HepG2 (cell line): ENCODE measurements at regions not wholly inside any gene's neighbourhood (a gene's known extent, or its start where the extent isn't known, plus 50 kb on each side); places are given as distances from the start of the nearest gene placed in this dataset.

Source experiments
- ATAC-seq: fragments of 200-7000 bp; cut with Tn5 transposase; 3 replicates; pipeline ENCODE4 v1.9.1; 2020; ENCODE audit warnings: mild to moderate bottlenecking, moderate library complexity
- BruUV-seq: library from RNA; stranded (reverse); fragments of 400-500 nt; replicated peaks from 2 replicates; lab custom pipeline; 2021; lab: Mats Ljungman, UMichigan
- CTCF ChIA-PET: fragments of 300-600 bp; formaldehyde crosslinking; extraction: SDS; loops from one replicate; lab custom pipeline; 2021; ENCODE audit warnings: low total read pairs, inconsistent platforms, low intra/inter-chr PET ratio; lab: Yijun Ruan, JAX
- POLR2A ChIA-PET: fragments of 350-600 bp; sonication (Branson Sonifier 250); formaldehyde crosslinking; loops from one replicate; lab custom pipeline; 2020; ENCODE audit warnings: antibody characterized with exemption, inconsistent platforms; lab: Yijun Ruan, JAX
- DNase-seq: peaks from one replicate; pipeline ENCODE4 v3.0.0-alpha.2; 2015; ENCODE audit warnings: low spot score
- FAIRE-seq: peaks from 3 replicates; lab custom pipeline; 2011; peaks lifted over from hg19 to GRCh38; lab: Jason Lieb, UNC
- H2AFZ ChIP-seq: one replicate; pipeline ENCODE4 v1.6.1; 2011; ENCODE audit warnings: low read length, inconsistent platforms
- H3K27ac ChIP-seq: fragments of 300-600 bp; 3 replicates; pipeline ENCODE4 v1.8.0; 2011; ENCODE audit warnings: mixed run types, mild to moderate bottlenecking, mixed read lengths, low read length, inconsistent platforms; ENCODE audit not compliant: insufficient read depth; ENCODE audit errors: extremely low read length
- H3K27me3 ChIP-seq, 2 experiments: fragments of 200-600 bp in 1 of 2; 2 replicates in 1 of 2; 3 replicates in 1 of 2; pipeline versions ENCODE4 v1.6.0 to v1.8.0; 2011; ENCODE audit warnings: low read length in 2 of 2, mild to moderate bottlenecking in 2 of 2, moderate library complexity in 2 of 2, inconsistent platforms in 1 of 2; ENCODE audit not compliant: insufficient read depth in 2 of 2, control insufficient read depth in 1 of 2
- H3K36me3 ChIP-seq, 2 experiments: fragments of 200-600 bp in 1 of 2; replicated peaks in 1 of 2; 2 replicates in 1 of 2; 3 replicates in 1 of 2; pipeline versions ENCODE4 v1.5.1 to v1.8.0; 2011; ENCODE audit warnings: low read length in 2 of 2, inconsistent platforms in 1 of 2; ENCODE audit not compliant: insufficient read depth in 2 of 2, control insufficient read depth in 1 of 2
- H3K4me1 ChIP-seq: 2 replicates; pipeline ENCODE4 v1.5.1; 2012; ENCODE audit warnings: low read length, inconsistent platforms; ENCODE audit not compliant: insufficient read depth
- H3K4me2 ChIP-seq: 2 replicates; pipeline ENCODE4 v1.6.0; 2011; ENCODE audit warnings: low read depth, low read length, inconsistent platforms
- H3K4me3 ChIP-seq, 3 experiments: fragments of 200-600 bp in 1 of 3; sonication (generic), shearing (Covaris generic) in 1 of 3; replicated peaks in 1 of 3; 2 replicates each; pipeline ENCODE4 v1.5.1; 2011 to 2016; ENCODE audit warnings: low read length in 3 of 3, inconsistent platforms in 2 of 3, low read depth in 2 of 3, mild to moderate bottlenecking in 2 of 3, control low read depth in 1 of 3, mixed read lengths in 1 of 3; ENCODE audit not compliant: insufficient read depth in 1 of 3
- H3K79me2 ChIP-seq: one replicate; pipeline ENCODE4 v1.6.1; 2011; ENCODE audit warnings: low read length, inconsistent platforms; ENCODE audit not compliant: insufficient read depth
- H3K9ac ChIP-seq: 2 replicates; pipeline ENCODE4 v1.6.0; 2011; ENCODE audit warnings: mild to moderate bottlenecking, low read depth, low read length, inconsistent platforms; ENCODE audit not compliant: insufficient read depth
- H3K9me3 ChIP-seq: 2 replicates; pipeline ENCODE4 v1.5.1; 2012; ENCODE audit warnings: mild to moderate bottlenecking, low read length
- H4K20me1 ChIP-seq: 2 replicates; pipeline ENCODE4 v1.6.0; 2011; ENCODE audit warnings: inconsistent platforms, mild to moderate bottlenecking, low read length, moderate library complexity; ENCODE audit not compliant: insufficient read depth
- NR2F1 ChIP-seq, 2 experiments: fragments of 450-650 bp in 1 of 2; formaldehyde crosslinking in 1 of 2; IDR thresholded peaks; 2 replicates each; pipeline versions ENCODE4 v1.5.0 to v1.6.1; 2016 to 2020; ENCODE audit warnings: mild to moderate bottlenecking in 1 of 2, missing compliant biosample characterization in 1 of 2, missing genetic modification reagents in 1 of 2, moderate library complexity in 1 of 2
- NR3C1 ChIP-seq: sonication (generic); formaldehyde crosslinking; IDR thresholded peaks from 2 replicates; pipeline ENCODE4 v1.4.0; 2020; ENCODE audit warnings: missing genetic modification reagents
- PPARG ChIP-seq: conservative IDR thresholded peaks from 2 replicates; pipeline ENCODE4 v1.6.1; 2016; ENCODE audit warnings: missing biosample characterization, missing genetic modification reagents
- SP2 ChIP-seq: sonication (generic); formaldehyde crosslinking; IDR thresholded peaks from 2 replicates; pipeline ENCODE4 v1.5.1; 2020; ENCODE audit warnings: mild to moderate bottlenecking, missing genetic modification reagents
- TAF1 ChIP-seq: sonication (generic); formaldehyde crosslinking; IDR thresholded peaks from 2 replicates; pipeline ENCODE4 v1.4.0; 2020; ENCODE audit warnings: missing genetic modification reagents
- ZC3H13 ChIP-seq: sonication (generic); formaldehyde crosslinking; IDR thresholded peaks from 2 replicates; pipeline ENCODE4 v1.8.1; 2023; ENCODE audit warnings: mild to moderate bottlenecking, missing genetic modification reagents, moderate library complexity
- ZKSCAN1 ChIP-seq: fragments of 150-350 bp; IDR thresholded peaks from 2 replicates; pipeline ENCODE4 v1.6.1; 2014; ENCODE audit warnings: low read length
- ZNF292 ChIP-seq: sonication (generic); formaldehyde crosslinking; IDR thresholded peaks from 2 replicates; pipeline ENCODE4 v1.8.1; 2022; ENCODE audit warnings: mild to moderate bottlenecking, low read depth, missing genetic modification reagents, borderline replicate concordance
- ZNF552 ChIP-seq: sonication (generic); formaldehyde crosslinking; IDR thresholded peaks from 2 replicates; pipeline ENCODE4 v1.9.0; 2022; ENCODE audit warnings: missing genetic modification reagents, mild to moderate bottlenecking, borderline replicate concordance
- ZNF563 ChIP-seq: sonication (generic); formaldehyde crosslinking; IDR thresholded peaks from 2 replicates; pipeline ENCODE4 v1.8.0; 2022; ENCODE audit warnings: mild to moderate bottlenecking, moderate library complexity, missing genetic modification reagents
- ZNF570 ChIP-seq: sonication (generic); formaldehyde crosslinking; IDR thresholded peaks from 2 replicates; pipeline ENCODE4 v1.4.0; 2020; ENCODE audit warnings: mild to moderate bottlenecking, missing genetic modification reagents, borderline replicate concordance
- ZNF816 ChIP-seq: sonication (generic); formaldehyde crosslinking; IDR thresholded peaks from 2 replicates; pipeline ENCODE4 v1.8.0; 2022; ENCODE audit warnings: missing genetic modification reagents, mild to moderate bottlenecking, borderline replicate concordance
- WGBS: methylation state at CpG from one replicate; pipeline ENCODE4 v1.1.6; 2017; ENCODE audit warnings: low lambda C conversion rate; 5-methylcytosine and 5-hydroxymethylcytosine counted together
- in situ Hi-C: cut with HindIII; loops from 2 replicates; pipeline ENCODE4 v1.10.0; 2017; ENCODE audit warnings: low pct_unique_long_range_greater_than_20kb; ENCODE audit not compliant: extremely low pct_ligation_motif_present
- intact Hi-C: fragments of 100-400 bp; cut with micrococcal nuclease; formaldehyde crosslinking; loops from one replicate; pipeline ENCODE4 v1.10.0; 2022; ENCODE audit not compliant: unreplicated experiment
- TF ChIP-seq, protein P1 (sequence below): sonication (generic); formaldehyde crosslinking; IDR thresholded peaks from 2 replicates; pipeline ENCODE4 v1.4.0; 2020; ENCODE audit warnings: mild to moderate bottlenecking, low read depth, missing genetic modification reagents
- TF ChIP-seq, protein P2 (sequence below): sonication (generic); formaldehyde crosslinking; IDR thresholded peaks from 2 replicates; pipeline ENCODE4 v1.5.1; 2020; ENCODE audit warnings: missing genetic modification reagents, mild to moderate bottlenecking, borderline replicate concordance

DNA sequence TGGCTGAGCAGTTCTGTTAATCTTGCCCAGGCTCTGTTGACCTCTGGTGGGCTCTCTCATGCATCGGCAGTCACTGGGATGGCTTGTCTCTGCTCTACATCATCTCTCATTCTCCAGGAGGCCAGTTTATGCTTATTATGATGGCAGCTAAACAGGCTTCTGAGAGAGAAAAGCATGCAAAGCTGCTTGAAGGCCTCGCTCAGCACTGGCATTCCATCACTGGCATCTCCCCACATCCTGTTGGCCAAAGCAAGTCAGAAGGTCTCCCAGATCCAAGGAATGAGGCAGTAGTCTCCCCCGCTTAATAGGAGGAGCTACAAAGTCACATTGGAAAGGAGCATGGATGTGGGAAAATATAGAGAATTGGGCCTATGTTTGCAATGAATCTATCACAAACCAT is 212.6 kb downstream of the ZNF621 start:
- H3K36me3 ChIP-seq = no peaks in the 10 kb centered on the region
- WGBS = 55% methylated on average over 3 of the region's 3 CpGs
- no peaks in the 10 kb centered on the region for H3K4me1 ChIP-seq
- ChIA-PET CTCF (no interaction called here), POLR2A (no interaction called here)
- in situ Hi-C loops = no loop called here
- no peak overlapping the region for H3K9ac ChIP-seq
- H2AFZ ChIP-seq = no peak overlapping the region
- H3K27ac ChIP-seq = no peak overlapping the region
- FAIRE-seq = no peak
- no peaks in the 10 kb centered on the region for H3K9me3 ChIP-seq
- no peak for TF ChIP-seq NR2F1 (CRISPR knock-in tag; IDR thresholded peaks at IDR 0.05)
- no peak for TF ChIP-seq ZNF570 (CRISPR knock-in tag)
- TF ChIP-seq, protein P1, sequence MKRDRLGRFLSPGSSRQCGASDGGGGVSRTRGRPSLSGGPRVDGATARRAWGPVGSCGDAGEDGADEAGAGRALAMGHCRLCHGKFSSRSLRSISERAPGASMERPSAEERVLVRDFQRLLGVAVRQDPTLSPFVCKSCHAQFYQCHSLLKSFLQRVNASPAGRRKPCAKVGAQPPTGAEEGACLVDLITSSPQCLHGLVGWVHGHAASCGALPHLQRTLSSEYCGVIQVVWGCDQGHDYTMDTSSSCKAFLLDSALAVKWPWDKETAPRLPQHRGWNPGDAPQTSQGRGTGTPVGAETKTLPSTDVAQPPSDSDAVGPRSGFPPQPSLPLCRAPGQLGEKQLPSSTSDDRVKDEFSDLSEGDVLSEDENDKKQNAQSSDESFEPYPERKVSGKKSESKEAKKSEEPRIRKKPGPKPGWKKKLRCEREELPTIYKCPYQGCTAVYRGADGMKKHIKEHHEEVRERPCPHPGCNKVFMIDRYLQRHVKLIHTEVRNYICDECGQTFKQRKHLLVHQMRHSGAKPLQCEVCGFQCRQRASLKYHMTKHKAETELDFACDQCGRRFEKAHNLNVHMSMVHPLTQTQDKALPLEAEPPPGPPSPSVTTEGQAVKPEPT (CRISPR knock-in tag) = no peak
- no peak for TF ChIP-seq ZNF552
- TF ChIP-seq ZKSCAN1 = no peak
- TF ChIP-seq NR3C1 (CRISPR knock-in tag) = no peak
- TF ChIP-seq TAF1 (CRISPR knock-in tag) = no peak
- TF ChIP-seq ZNF292 (CRISPR knock-in tag) = no peak
- TF ChIP-seq, all 625 proteins: peak for 0
- Histone ChIP-seq H3K4me3 (no peak overlapping the region), H3K4me2 (no peak overlapping the region), H3K27me3 (no peaks in the 10 kb centered on the region; a peak in 1 of 5 replicates), H4K20me1 (no peaks in the 10 kb centered on the region), H3K79me2 (no peaks in the 10 kb centered on the region)
- BruUV-seq = no TSS peak
- intact Hi-C loops = no loop called here
- DNase-seq (no peak), ATAC-seq (no peak)

DNA sequence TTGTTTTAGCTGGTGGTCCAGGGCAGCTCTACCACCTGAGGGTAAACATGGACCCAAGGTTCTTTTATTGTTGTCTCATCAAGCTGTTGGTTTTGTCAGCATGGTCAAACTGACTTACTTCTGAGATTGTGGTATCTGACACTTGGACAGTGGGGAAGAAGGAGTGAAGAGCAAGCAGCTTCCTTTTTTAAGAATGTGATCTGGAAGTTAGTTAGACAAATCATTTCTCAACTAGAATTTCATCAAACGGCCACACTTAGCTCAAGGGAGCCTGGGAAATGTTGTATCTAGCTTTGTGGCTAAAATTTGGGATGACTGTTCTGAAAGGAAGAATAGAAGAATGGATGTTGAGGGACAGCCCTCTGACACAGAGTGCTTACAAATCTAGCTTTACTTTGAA is 215.2 kb downstream of the ZNF621 start:
- H2AFZ ChIP-seq = no peak overlapping the region
- FAIRE-seq = no peak
- WGBS = 13% methylated on average over 1 of the region's 1 CpG
- H3K79me2 ChIP-seq = no peaks in the 10 kb centered on the region
- no peak overlapping the region for H3K27ac ChIP-seq
- no peak for DNase-seq
- POLR2A ChIA-PET = no interaction called here
- in situ Hi-C loops (no loop called here), intact Hi-C loops (no loop called here)
- H4K20me1 ChIP-seq = no peaks in the 10 kb centered on the region
- H3K4me2 ChIP-seq = no peak overlapping the region
- no peaks in the 10 kb centered on the region for H3K9me3 ChIP-seq
- no peaks in the 10 kb centered on the region for H3K36me3 ChIP-seq
- BruUV-seq = no TSS peak
- ATAC-seq = no peak
- H3K4me3 ChIP-seq = no peak overlapping the region
- no peaks in the 10 kb centered on the region for H3K4me1 ChIP-seq
- CTCF ChIA-PET = no interaction called here
- no peak overlapping the region for H3K9ac ChIP-seq
- H3K27me3 ChIP-seq = no peaks in the 10 kb centered on the region
- TF ChIP-seq ZNF816 (CRISPR knock-in tag) (no peak), PPARG (CRISPR knock-in tag) (no peak), ZC3H13 (CRISPR knock-in tag) (no peak), SP2 (CRISPR knock-in tag) (no peak), ZNF563 (no peak)
- TF ChIP-seq, protein P2, sequence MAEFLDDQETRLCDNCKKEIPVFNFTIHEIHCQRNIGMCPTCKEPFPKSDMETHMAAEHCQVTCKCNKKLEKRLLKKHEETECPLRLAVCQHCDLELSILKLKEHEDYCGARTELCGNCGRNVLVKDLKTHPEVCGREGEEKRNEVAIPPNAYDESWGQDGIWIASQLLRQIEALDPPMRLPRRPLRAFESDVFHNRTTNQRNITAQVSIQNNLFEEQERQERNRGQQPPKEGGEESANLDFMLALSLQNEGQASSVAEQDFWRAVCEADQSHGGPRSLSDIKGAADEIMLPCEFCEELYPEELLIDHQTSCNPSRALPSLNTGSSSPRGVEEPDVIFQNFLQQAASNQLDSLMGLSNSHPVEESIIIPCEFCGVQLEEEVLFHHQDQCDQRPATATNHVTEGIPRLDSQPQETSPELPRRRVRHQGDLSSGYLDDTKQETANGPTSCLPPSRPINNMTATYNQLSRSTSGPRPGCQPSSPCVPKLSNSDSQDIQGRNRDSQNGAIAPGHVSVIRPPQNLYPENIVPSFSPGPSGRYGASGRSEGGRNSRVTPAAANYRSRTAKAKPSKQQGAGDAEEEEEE (CRISPR knock-in tag) = no peak
